ENCODE measurements at regions not wholly inside any gene's neighbourhood (a gene's known extent, or its start where the extent isn't known, plus 50 kb on each side); places are given as distances from the start of the nearest gene placed in this dataset.

- no peak for DNase-seq
- intact Hi-C loops (cut with micrococcal nuclease): loop anchor here (10.0 kb wide), 1 partner anchor 58 kb away; no protein-coding TSS in a partner anchor
- Mint-ChIP-seq H3K27me3 (peaks cover 7% of the 10 kb centered on the region), H3K4me3 (no peak overlapping the region), H3K36me3 (ENCODE audit: low read depth) (peaks cover 1% of the 10 kb centered on the region), H3K9me3 (peaks cover 9% of the 10 kb centered on the region), H3K27ac (no peak overlapping the region), H3K4me1 (ENCODE audit: low read depth) (no peaks in the 10 kb centered on the region)
- TF ChIP-seq CTCF (IDR thresholded peaks at IDR 0.05): no peak
- CTCF ChIA-PET: no interaction called here
- POLR2A ChIA-PET: no interaction called here
- ATAC-seq: no peak
These were observed 177.1 kb upstream of the CHRNA7 start for GRCh38 chr15:31852933-31853799.

- ChIA-PET POLR2A (no interaction called here), CTCF (no interaction called here)
- H3K27me3 Mint-ChIP-seq: no peaks in the 10 kb centered on the region
- H3K36me3 Mint-ChIP-seq (ENCODE audit: low read depth): peaks cover 1% of the 10 kb centered on the region
- H3K9me3 Mint-ChIP-seq: peaks cover 2% of the 10 kb centered on the region
- intact Hi-C loops (cut with micrococcal nuclease): loop anchor here (10.0 kb wide), 1 partner anchor 62 kb away; no protein-coding TSS in a partner anchor
- H3K27ac Mint-ChIP-seq: no peak overlapping the region
- no peak for DNase-seq
- ATAC-seq: no peak
- no peaks in the 10 kb centered on the region for H3K4me1 Mint-ChIP-seq (ENCODE audit: low read depth)
- no peak for TF ChIP-seq CTCF (IDR thresholded peaks at IDR 0.05)
- no peak overlapping the region for H3K4me3 Mint-ChIP-seq
These were observed 173.7 kb upstream of the CHRNA7 start for GRCh38 chr15:31856581-31856980.

- no peak overlapping the region for H3K27ac Mint-ChIP-seq
- CTCF ChIA-PET: no interaction called here
- H3K9me3 Mint-ChIP-seq: peaks cover 2% of the 10 kb centered on the region
- no peaks in the 10 kb centered on the region for H3K4me1 Mint-ChIP-seq (ENCODE audit: low read depth)
- intact Hi-C loops (cut with micrococcal nuclease): loop anchor here (10.0 kb wide), 1 partner anchor 62 kb away; no protein-coding TSS in a partner anchor
- peaks cover 2% of the 10 kb centered on the region for H3K27me3 Mint-ChIP-seq
- no peak for TF ChIP-seq CTCF (IDR thresholded peaks at IDR 0.05)
- H3K36me3 Mint-ChIP-seq (ENCODE audit: low read depth): peaks cover 1% of the 10 kb centered on the region
- ATAC-seq: no peak
- H3K4me3 Mint-ChIP-seq: no peak overlapping the region
- POLR2A ChIA-PET: no interaction called here
- DNase-seq: no peak
These were observed 173.1 kb upstream of the CHRNA7 start for GRCh38 chr15:31857194-31857593.

- ChIA-PET CTCF (no interaction called here), POLR2A (no interaction called here)
- H3K4me1 Mint-ChIP-seq (ENCODE audit: low read depth): no peaks in the 10 kb centered on the region
- peaks cover 4% of the 10 kb centered on the region for H3K27me3 Mint-ChIP-seq
- no peak overlapping the region for H3K4me3 Mint-ChIP-seq
- intact Hi-C loops (cut with micrococcal nuclease): loop anchor here (10.0 kb wide), 1 partner anchor 63 kb away; no protein-coding TSS in a partner anchor
- H3K9me3 Mint-ChIP-seq: peaks cover 2% of the 10 kb centered on the region
- ATAC-seq (no peak), DNase-seq (no peak)
- H3K36me3 Mint-ChIP-seq (ENCODE audit: low read depth): peaks cover 1% of the 10 kb centered on the region
- TF ChIP-seq CTCF (IDR thresholded peaks at IDR 0.05): no peak
- no peak overlapping the region for H3K27ac Mint-ChIP-seq
These were observed 172.3 kb upstream of the CHRNA7 start for GRCh38 chr15:31858026-31858425.

- intact Hi-C loops (cut with micrococcal nuclease): no loop called here
- Mint-ChIP-seq H3K27ac (no peak overlapping the region), H3K4me1 (ENCODE audit: low read depth) (peaks cover 9% of the 10 kb centered on the region), H3K9me3 (no peaks in the 10 kb centered on the region), H3K36me3 (ENCODE audit: low read depth) (no peaks in the 10 kb centered on the region), H3K27me3 (peaks cover 24% of the 10 kb centered on the region), H3K4me3 (no peak overlapping the region)
- ChIA-PET CTCF (interaction anchor here (1.2 kb wide), 1 partner anchor 21 kb away, joined by 3 read pairs; no protein-coding TSS in a partner anchor), POLR2A (no interaction called here)
- ATAC-seq (no peak), DNase-seq (no peak)
- TF ChIP-seq CTCF (IDR thresholded peaks at IDR 0.05): no peak
These were observed 164.1 kb upstream of the CHRNA7 start for GRCh38 chr15:31866248-31866647.

Measured in activated CD8-positive, alpha-beta T cell treated with anti-CD3 and anti-CD28 coated beads for 36 hours (primary cell).